NCI-H2171 (cell line): ENCODE measurements at regions not wholly inside any gene's neighbourhood (a gene's known extent, or its start where the extent isn't known, plus 50 kb on each side); places are given as distances from the start of the nearest gene placed in this dataset.

Experiments
- DNase-seq: peaks from one replicate; lab custom pipeline; 2025; lab: John Stamatoyannopoulos, UW

GRCh38 chr6:6781873-6782227, 193.3 kb downstream of the LY86 start:
- DNase-seq, result no peak

GRCh38 chr6:6783721-6784120, 195.2 kb downstream of the LY86 start:
- DNase-seq, result no peak

DNA sequence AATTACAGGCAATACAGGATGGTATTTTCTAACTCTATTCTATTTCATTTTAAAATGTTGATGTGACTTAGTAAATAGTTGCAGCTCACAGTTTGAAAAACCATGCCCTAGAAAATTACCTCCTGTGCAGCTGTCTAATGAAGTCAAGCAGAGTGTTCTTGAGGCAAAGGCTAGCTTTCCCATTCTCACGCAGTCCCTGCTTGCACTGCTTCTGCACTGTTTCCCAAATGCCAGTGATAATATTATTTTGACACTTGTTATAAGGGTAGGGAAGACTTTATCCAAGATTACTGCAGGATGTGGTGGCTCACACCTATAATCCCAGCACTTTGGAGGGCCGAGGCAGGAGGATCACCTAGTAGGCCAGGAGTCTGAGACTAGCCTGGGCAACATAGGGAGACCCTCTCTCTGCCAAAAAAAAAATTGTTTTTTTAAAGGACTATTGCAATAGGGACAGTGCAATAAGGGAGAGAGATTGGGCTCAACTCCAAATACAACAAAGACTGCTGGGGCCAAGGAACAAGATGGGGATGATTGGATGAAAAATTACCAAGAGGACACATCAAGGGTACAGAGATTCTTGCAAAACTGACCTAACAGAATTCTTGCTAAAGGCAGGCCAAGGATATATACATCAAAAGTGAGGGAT, 196.1 kb downstream of the LY86 start:
- DNase-seq, result no peak

DNA sequence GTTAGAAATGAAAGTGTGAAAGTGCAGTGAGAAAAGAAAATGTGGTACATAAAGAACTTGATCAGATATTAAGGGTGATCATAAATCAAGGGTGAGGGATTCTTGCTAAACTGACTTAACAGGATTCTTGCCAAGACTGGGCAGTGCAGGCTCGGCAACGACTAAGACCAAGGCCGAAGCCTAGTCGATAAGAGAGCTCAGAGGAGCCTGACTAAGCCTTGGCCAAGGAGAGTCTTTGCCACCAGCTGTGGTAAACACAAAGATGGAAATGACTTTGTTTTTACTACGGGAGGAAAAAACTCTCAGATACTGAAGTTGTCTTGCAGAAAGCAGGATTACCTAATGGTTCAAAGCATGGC, 196.6 kb downstream of the LY86 start:
- no peak for DNase-seq

GRCh38 chr6:6788394-6789032, 200.0 kb downstream of the LY86 start:
- DNase-seq, result peak; percentile 35

- no peak for DNase-seq
Observed at GRCh38 chr6:6790393-6790792, 201.9 kb downstream of the LY86 start.

DNA sequence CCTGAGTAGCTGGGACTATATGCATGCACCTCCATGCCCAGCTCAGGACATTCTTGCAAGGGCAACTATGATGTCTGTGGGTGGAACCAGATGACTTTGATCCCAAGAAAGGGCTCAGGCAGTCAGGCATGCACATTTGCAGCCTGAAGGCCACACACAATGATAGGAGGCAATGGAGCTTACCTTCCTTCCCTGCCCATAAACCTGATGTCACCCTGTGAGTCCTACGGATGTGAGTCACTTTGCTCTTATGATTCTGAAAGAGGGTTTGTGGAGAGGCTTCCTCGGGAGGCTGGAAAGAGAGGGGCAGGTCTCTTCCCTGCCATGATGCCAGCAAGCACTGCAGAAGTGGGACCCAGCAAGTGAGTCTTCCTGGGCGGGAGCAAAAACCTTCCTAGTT, 202.4 kb downstream of the LY86 start:
- DNase-seq, result no peak

- no peak for DNase-seq
Observed at GRCh38 chr6:6793388-6794250, 205.1 kb downstream of the LY86 start.

- no peak for DNase-seq
Observed at GRCh38 chr6:6795393-6795792, 206.9 kb downstream of the LY86 start.

- no peak for DNase-seq
Observed at GRCh38 chr6:6796818-6797217, 208.3 kb downstream of the LY86 start.

- no peak for DNase-seq
Observed at GRCh38 chr6:6798448-6798860, 209.9 kb downstream of the LY86 start.

- no peak for DNase-seq
Observed at GRCh38 chr6:6801005-6801335, 212.4 kb downstream of the LY86 start.

GRCh38 chr6:6801635-6802218, 213.2 kb downstream of the LY86 start:
- DNase-seq, result no peak

DNA sequence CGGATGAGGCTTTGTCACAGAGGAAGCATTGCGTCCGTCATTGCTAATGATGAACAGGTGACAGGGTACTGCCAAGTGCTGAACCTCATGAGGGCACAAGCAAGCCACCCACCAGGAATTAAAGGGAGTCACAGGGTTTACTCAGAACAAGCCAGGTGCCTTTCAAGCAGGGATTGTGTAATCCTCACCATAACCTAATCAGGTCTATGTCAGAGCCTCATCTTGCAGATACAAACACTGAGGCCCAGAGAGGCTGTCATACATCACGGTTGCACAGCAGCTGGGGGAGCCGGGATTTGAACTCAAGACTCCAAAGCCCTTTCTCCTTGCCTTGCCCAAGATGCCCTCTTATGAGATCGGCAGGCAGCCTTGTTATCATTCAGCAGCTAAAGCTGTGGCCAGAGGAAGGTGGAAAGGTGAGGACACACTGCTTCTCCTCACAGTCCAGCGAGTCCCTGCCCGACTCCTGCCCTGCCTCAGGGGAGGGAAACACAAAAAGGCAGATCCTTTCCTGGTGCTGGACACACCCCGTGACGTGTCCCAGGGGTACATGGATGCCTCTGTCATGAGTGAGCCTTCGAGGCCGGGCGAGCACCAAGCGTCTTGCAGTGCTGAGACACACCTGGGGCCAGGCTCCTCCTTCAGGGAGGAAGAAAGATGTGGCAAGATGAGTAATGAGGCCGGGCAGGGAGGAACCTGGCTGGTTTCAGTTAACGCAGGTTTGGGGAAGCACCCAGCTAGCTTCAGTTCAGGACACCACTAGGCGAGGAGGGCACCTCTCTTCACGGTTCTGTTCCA, 214.9 kb downstream of the LY86 start:
- no peak for DNase-seq

GRCh38 chr6:6804843-6805615, 216.5 kb downstream of the LY86 start:
- no peak for DNase-seq

- no peak for DNase-seq
Observed at GRCh38 chr6:6806844-6807518, 218.5 kb downstream of the LY86 start.

DNA sequence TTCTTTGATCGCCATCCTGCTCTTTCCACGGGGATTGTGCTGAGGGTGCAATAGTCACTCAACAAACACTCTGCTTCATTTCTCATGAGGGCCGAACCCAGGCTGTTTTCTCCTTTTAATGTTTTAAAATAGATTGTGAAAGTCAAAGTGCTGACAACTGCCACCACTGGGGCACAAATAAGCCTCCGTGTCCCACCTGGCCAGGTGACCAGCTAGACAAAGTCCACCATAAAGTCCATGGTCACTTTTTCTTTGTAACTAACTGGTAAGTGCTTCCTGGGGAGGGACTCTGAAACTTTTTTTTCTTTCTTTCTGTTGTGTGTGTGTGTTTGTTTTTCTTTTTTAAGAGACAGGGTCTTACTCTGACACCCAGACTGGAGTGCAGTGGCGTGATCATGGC, 219.8 kb downstream of the LY86 start:
- no peak for DNase-seq

GRCh38 chr6:6808915-6809314, 220.4 kb downstream of the LY86 start:
- DNase-seq, result no peak

GRCh38 chr6:6810727-6811126, 222.2 kb downstream of the LY86 start:
- no peak for DNase-seq

DNA sequence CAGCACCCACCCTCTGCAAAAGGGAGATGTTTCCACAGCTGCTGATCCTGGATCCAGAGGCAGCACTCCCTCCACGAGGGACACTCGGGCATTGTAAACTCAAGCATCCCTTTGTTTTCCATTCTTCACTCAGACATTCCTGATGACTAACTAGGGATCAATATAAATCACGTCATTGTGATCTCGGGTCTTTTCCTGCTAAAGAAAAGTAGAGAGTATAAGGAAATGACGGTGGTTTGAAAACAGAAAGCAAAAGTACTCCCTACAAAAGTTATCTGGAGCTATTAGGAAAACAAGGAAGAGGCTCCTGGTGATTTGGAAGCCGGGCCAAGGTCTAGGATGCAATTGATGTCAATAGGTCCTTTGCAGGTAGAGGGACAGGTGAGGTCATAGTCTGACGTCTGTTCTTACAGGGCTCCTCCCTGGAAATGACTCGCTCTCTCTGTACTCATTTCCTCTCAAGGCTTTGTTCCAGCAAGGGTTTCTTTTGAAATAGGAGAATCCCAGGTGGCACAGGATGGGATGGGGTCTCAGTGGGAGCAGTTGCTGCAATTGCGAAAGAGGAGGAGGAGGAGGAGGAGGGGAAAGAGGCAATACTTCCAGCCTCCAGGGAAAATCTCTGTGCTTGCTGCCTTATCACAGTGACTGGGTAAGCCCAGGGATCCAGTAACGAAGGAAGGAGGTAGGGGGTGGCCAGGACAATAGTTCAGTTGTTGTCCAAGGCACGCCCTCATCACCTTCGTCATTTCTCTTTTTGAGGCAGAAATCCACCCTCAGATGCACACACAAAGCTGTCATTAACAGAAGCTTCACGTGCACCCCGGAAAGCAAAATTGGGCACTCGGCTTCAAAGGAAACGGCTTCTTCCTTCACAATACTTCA, 222.8 kb downstream of the LY86 start:
- DNase-seq, result peak; percentile 83
